RPMI7951 (cell line): ENCODE measurements at regions not wholly inside any gene's neighbourhood (a gene's known extent, or its start where the extent isn't known, plus 50 kb on each side); places are given as distances from the start of the nearest gene placed in this dataset.

Source experiments
- DNase-seq: peaks from one replicate; pipeline ENCODE4 v3.0.0-alpha.2; 2012; ENCODE audit warnings: low read depth

- DNase-seq = no peak
Observed at GRCh38 chr1:182293119-182293589, 98.4 kb downstream of the GLUL start.

GRCh38 chr1:182292193-182292741 lies 99.3 kb downstream of the GLUL start:
- DNase-seq = no peak

- DNase-seq = peak; percentile 8
Observed at GRCh38 chr1:182291584-182292192, 99.9 kb downstream of the GLUL start.

DNA sequence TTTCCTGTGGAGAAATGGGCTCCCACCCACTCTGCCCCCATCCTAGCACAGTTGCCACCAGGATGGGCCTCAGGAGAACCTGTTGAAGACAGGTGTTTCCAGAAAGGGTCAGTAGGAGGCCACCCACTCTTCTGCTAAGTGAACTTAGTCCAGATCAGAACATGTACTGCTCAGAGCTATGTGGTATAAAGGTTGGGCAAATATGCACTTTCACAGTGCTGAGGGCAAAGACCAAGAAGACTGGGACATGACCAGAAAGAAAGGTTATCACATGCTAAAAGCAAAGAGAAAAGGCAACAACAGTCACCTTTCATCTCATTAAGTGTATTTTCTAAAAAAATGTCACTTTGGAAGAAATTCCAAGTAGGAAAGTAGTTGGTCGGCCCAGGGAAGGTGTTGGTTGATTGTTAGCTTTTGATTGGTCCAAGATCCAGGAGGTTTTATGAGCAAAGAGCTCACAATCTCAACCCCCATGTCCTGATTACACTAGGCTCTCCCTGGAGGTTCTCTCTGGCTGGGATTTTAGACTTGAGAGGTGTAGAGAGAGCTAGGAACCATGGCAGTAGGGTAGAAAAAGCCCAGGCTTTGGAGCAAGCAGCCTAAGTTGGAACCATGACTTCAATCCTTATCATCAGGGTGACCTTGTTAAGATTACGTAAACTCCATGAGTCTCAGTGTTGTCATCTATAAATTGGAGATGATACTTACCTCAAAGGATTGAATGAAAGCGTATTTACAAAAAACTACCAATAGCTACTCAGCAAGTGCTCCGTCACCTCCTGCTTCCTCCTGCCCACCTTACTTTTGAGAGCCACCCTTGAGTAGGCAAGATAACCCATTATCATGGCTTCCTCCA lies 102.6 kb downstream of the GLUL start:
- DNase-seq = no peak

DNA sequence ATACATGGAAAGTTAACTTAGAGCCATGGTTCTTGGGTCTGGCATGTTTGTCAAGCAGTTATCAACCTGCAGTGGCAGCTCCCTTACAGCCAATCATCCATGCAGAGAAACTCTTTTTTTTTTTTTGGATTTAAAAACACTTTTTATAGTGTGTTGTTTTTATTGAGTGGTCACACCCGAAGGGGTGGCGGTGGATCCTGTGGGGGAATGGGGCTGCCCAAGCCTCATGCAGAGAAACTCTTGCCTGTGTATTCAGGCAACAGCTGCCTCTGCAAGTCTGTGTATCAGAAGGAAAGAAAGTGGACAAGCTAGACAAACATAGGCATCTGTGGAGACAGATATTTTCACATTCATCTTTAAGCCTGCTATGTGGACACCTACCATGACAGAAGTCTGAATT lies 104.8 kb downstream of the GLUL start:
- DNase-seq = no peak

- DNase-seq = no peak
Observed at GRCh38 chr1:182283746-182284544, 107.6 kb downstream of the GLUL start.

- no peak for DNase-seq
Observed at GRCh38 chr1:182281541-182281940, 110.0 kb downstream of the GLUL start.

DNA sequence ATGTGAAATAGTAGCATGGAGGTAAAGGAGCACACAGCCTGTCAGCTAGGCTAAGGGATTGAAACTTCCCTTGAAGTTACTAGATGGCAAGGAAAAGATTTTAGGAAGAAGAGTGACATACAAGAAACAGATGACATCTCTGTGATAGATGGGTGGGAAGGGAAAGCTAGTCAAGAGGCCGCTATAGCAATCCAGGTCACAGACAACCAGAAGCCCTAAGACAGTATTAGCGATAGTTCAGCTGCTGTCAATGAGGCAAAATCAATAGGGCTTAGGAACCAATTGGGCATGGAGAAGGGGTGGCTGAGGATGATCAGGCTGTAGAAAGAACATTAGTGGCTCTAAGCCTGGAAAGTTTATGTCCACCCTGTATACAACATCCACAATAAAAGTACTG lies 111.1 kb downstream of the GLUL start:
- no peak for DNase-seq

DNA sequence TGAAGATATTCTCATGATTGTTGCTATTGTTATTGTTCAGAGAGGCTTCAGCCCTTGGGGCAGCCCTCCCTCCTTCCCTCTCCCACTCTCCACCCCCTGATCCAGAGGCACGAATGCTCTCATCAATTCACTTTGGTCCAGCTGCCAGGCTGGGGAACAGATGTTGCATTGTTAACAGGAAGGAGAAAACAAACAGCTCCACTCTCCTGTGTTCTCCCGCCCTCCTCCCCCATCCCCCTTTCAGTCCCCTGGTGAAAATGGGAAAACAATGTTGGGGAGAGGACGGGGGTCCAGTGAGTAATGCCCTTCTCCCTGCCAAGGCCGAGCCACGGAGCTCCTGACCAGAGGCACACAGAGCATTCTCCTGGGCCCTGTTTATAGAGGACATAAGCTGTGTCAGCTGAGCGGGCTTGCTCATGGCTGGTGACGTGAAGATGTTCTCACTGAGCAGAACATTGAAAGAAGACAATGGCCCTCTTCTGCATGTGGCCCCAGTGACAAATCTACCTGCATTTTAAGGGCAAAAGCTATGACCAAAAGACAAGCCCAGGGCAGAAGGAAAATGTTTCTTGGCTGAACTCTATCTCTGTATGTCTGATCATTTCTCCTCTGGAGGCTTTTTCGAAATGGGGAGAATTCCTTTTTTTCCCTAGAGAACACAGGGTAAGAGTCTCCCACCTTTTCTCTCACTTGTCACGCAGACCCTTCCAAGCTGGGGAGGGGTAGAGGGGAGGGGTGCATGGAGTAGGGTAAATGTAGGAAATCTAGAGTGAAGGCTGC lies 111.7 kb downstream of the GLUL start:
- DNase-seq = peak; percentile 47

DNA sequence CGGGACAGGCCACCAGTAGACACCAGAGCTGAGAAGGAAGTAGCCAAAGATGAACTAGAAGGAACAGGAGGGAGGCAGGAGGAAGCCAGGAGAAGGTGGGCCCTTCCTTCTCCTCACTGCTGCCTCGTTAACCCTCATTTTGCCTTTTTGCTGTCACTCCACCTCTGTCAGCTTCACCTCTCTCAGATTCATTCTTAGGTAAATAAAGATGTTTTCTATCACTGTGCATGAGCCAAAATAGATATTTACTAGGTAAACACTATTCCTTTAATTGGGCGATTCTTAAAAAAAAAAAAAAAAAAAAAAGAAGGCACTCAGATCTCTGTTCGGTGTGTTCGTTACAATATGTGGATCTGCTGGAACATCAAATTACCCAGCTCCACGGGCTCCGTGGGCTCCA lies 112.3 kb downstream of the GLUL start:
- no peak for DNase-seq

DNA sequence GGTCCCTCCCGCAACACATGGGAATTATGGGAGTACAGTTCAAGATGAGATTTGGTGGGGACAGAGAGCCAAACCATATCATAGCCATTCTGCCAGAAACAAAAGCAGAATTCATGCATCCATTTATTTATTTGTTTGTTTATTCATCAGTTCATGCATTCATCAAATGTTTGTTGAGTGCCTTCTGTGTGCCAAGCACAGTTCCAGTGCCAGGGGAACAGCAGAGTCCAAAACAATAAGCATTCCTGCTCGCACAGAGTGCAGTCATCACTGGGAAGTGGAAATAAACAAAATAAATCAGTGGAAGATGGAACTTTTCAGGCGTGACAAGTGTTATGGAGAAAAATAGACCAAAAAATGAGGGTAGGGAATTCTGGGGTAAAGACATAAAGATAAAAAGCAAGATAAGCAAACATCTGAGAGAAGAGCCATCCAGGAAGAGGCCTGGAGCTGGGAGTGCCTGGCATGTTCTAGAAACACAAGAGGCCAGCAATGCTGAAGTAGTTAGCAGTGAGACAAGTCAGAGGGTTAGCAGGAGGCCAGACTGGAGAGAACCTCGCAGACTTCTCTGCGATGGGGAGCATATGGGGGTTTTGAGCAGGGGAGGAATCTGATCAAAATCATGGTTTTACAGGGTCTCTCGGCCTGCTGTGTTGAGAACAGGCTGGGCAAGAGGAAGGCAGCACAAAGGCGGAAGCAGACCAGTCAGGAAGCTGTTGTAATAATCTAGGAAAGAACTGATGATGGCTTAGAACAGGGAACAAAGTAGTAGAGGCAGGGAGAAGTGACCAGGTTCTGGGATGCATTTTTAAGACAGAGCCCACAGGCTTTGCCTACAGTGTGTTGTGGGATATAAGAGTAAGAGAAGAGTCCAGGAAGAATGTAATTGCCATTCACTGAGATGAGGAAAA lies 113.2 kb downstream of the GLUL start:
- no peak for DNase-seq

- no peak for DNase-seq
Observed at GRCh38 chr1:182275271-182275670, 116.3 kb downstream of the GLUL start.

DNA sequence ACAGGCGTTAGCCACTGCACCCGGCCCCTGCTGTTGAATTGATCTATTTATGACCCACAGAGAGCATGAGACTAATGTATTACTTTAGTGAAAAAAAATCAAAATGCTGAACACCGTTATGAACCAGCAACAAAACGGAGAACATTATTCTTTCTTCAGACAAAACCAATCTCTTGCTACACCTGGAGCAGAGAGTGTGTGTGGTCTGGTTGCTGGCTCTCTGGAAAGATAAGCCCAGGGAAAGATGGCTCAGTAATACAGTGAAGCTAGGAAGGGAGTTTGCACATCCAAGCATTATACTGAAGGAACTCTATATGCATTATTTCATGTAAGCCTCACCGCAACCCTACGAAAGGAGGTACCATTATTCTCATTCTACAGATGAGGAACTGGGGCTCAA lies 117.0 kb downstream of the GLUL start:
- DNase-seq = no peak

DNA sequence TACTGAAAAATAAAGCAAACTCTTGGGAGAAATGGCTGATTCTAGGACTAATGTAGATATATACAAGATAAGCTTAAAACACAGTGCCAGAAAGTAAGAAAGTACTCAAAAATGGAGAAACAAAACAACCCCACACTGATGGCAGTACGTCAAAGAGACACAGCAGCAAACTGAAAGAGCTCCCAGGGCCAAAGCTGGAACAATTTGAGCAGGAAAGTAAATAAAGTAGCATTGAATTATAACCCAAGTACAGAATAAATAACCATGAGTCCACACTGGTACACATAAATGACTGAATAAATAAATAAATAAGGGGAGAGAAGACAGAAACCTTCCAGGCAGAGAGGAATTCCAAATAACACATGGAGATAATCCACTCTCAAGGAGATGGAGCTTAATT lies 120.9 kb downstream of the GLUL start:
- DNase-seq = no peak

DNA sequence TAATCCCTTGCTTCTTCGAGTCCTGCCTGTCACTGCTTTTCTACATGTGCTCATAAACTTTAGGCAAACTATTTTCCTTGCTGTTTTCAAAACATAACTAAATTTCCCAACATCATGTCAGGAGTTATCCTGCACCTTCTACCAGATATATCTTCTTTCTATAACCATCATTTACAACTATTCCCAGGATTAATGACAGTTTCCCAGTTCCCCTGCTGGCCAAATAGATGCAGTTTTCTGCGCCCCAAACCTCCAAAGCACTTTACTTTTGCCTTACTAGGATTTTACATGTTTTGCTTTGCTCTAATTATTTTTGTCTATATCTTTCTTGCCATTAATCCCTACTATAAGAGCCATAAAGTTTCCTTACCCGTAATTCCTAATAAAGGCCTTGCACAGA lies 122.5 kb downstream of the GLUL start:
- DNase-seq = no peak

GRCh38 chr1:182268669-182269068 lies 122.9 kb downstream of the GLUL start:
- DNase-seq = no peak

DNA sequence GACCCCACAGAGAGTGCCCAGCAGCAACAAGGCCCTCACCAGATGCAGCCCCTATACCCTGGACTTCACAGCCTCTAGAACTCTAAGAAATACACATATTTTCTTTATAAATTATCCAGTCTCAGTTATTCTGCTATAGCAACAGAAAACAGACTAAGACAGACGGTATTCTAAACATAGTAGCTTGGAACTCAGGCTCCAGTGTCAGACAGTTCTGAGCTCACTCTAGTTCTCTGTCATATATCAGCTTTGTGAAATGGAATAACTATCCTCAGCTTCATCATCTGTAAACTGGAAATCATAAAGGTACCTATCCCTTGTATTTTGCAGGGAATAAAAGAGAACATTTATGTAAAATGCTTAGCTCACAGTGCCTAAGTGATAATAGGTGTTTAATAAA lies 127.4 kb downstream of the GLUL start:
- no peak for DNase-seq

DNA sequence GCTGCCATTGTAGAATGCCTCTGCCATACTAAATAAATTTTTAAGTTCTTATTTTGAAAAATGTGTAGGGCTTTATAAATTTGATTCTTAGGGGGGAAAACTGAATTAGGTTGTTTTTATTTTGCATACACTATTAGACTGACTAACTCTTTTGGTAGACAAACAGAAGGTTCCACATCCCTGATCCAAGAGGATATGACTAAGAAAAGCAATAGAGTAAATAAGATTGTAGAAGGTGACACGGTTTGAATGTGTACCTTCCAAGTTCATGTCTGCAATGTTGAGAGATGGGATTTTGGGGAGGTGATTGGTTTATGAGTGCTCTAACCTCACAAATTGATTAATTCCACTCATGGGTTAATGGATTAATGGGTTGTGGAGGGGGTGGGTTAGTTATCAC lies 127.9 kb downstream of the GLUL start:
- DNase-seq = no peak

DNA sequence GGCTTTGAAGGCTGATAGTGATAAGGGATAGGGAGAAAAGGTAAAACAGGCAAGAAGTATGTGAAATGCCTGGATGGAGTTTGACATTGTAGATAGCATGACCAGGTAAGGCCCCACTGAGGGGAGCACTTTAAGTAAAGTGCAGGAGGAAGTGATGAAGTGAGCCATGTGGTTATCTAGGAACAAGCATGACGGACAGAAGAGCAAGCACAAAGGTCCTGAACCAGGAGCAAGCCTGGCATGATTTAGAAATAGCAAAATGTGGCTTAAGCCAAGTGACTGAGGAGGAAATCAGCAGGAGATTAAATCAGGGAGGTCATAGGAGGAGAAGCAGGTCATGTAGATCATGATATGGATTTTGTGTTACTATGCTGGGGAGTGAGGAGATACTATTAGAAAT lies 129.2 kb downstream of the GLUL start:
- no peak for DNase-seq

DNA sequence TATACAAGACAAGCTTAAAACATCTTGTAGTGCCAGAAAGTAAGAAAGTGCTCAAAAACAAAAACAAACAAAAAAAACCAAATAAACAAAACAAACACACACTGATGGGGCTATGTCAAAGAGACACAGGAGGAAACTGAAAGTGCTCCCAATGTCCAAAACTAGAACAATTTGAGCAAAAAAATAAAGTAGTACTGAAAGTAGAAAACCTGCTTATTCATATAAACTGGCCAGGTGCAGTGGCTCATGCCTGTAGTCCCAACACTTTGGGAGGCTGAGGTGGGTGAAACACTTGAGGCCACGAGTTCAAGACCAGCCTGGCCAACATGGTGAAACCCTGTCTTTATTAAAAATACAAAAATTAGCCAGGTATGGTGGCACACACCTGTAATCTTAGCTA lies 129.9 kb downstream of the GLUL start:
- DNase-seq = no peak
